ENCODE measurements at regions not wholly inside any gene's neighbourhood (a gene's known extent, or its start where the extent isn't known, plus 50 kb on each side); places are given as distances from the start of the nearest gene placed in this dataset.

GRCh38 chr1:166489356-166489669 is 322.5 kb upstream of the FAM78B start:
- TF ChIP-seq CTCF (IDR thresholded peaks at IDR 0.05) (no peak), POLR2A (IDR thresholded peaks at IDR 0.05) (no peak), EP300 (IDR thresholded peaks at IDR 0.05) (no peak), POLR2AphosphoS5 (IDR thresholded peaks at IDR 0.05) (no peak)
